ENCODE measurements at regions not wholly inside any gene's neighbourhood (a gene's known extent, or its start where the extent isn't known, plus 50 kb on each side); places are given as distances from the start of the nearest gene placed in this dataset.

- H3K9ac ChIP-seq (ENCODE audit: insufficient read depth, low read length, poor library complexity, severe bottlenecking): no peak overlapping the region
- H3K4me1 ChIP-seq (ENCODE audit: control insufficient read depth in 1 of 2, insufficient read depth in 2 of 2, low read length in 2 of 2): no peaks in the 10 kb centered on the region
- no peak overlapping the region for H3K4me3 Mint-ChIP-seq
- peaks cover 0 to 6% (median 3%) of the 10 kb centered on the region in 7 donors for H3K9me3 Mint-ChIP-seq
- H3K4me3 ChIP-seq (replicated peaks in 1 of 3; ENCODE audit: low read depth in 2 of 3, low read length in 3 of 3): no peak overlapping the region
- H3K4me2 ChIP-seq (replicated peaks; ENCODE audit: extremely low read depth, low read length, poor library complexity, severe bottlenecking): no peak overlapping the region
- peaks cover 8% of the 10 kb centered on the region for H3K4me1 Mint-ChIP-seq
- peaks cover 0 to 3% (median 0%) of the 10 kb centered on the region in 3 donors for H3K27me3 Mint-ChIP-seq (ENCODE audit: low read depth in 3 of 3)
- WGBS (ENCODE audit: insufficient coverage): no CpG with 5 or more reads among the region's 4 CpGs
- H2AFZ ChIP-seq (ENCODE audit: insufficient read depth, low read depth, low read length, poor library complexity, severe bottlenecking): no peak overlapping the region
- H3K27ac Mint-ChIP-seq: no peak overlapping the region
- no peak overlapping the region for H3K27ac ChIP-seq (ENCODE audit: low read depth in 1 of 2, low read length in 2 of 2)
- no peaks in the 10 kb centered on the region for H4K20me1 ChIP-seq (ENCODE audit: insufficient read depth, low read length)
- no peak for DNase-seq
- intact Hi-C loops (cut with micrococcal nuclease): no loop called here
- no peaks in the 10 kb centered on the region for H3K36me3 Mint-ChIP-seq
- no peaks in the 10 kb centered on the region for H3K36me3 ChIP-seq (replicated peaks in 1 of 2; ENCODE audit: control insufficient read depth in 1 of 2, insufficient read depth in 2 of 2, low read length in 2 of 2)
- TF ChIP-seq CTCF (IDR thresholded peaks at IDR 0.05): no peak
- no peaks in the 10 kb centered on the region for H3K27me3 ChIP-seq (ENCODE audit: control insufficient read depth in 2 of 2, insufficient read depth in 2 of 2, low read length in 2 of 2)
- peaks cover 0 to 2% of the 10 kb centered on the region in 2 donors for H3K9me3 ChIP-seq (replicated peaks in 1 of 2; ENCODE audit: control insufficient read depth in 1 of 2, insufficient read depth in 1 of 2, low read length in 2 of 2)
- no peaks in the 10 kb centered on the region for H3K79me2 ChIP-seq (ENCODE audit: insufficient read depth, low read length)
Measured at GRCh38 chr7:17548014-17548653, 249.7 kb downstream of the AHR start.

GRCh38 chr7:17549406-17549805 lies 251.0 kb downstream of the AHR start:
- Mint-ChIP-seq H3K4me3 (no peak overlapping the region), H3K27ac (no peak overlapping the region), H3K9me3 (peaks cover 0 to 7% (median 5%) of the 10 kb centered on the region in 7 donors)

More at GRCh38 chr7:17549406-17549805, 251.0 kb downstream of the AHR start:
- H3K27ac ChIP-seq (ENCODE audit: low read depth in 1 of 2, low read length in 2 of 2): no peak overlapping the region
- no peak overlapping the region for H3K4me3 ChIP-seq (replicated peaks in 1 of 3; ENCODE audit: low read depth in 2 of 3, low read length in 3 of 3)
- peaks cover 15% of the 10 kb centered on the region for H3K4me1 Mint-ChIP-seq
- no peaks in the 10 kb centered on the region for H3K79me2 ChIP-seq (ENCODE audit: insufficient read depth, low read length)
- no peaks in the 10 kb centered on the region for H3K36me3 Mint-ChIP-seq
- H3K36me3 ChIP-seq (replicated peaks in 1 of 2; ENCODE audit: control insufficient read depth in 1 of 2, insufficient read depth in 2 of 2, low read length in 2 of 2): no peaks in the 10 kb centered on the region
- DNase-seq: no peak
- H3K27me3 ChIP-seq (ENCODE audit: control insufficient read depth in 2 of 2, insufficient read depth in 2 of 2, low read length in 2 of 2): no peaks in the 10 kb centered on the region
- intact Hi-C loops (cut with micrococcal nuclease): no loop called here
- H3K4me2 ChIP-seq (replicated peaks; ENCODE audit: extremely low read depth, low read length, poor library complexity, severe bottlenecking): no peak overlapping the region
- H2AFZ ChIP-seq (ENCODE audit: insufficient read depth, low read depth, low read length, poor library complexity, severe bottlenecking): no peak overlapping the region
- TF ChIP-seq CTCF (IDR thresholded peaks at IDR 0.05): no peak
- WGBS (ENCODE audit: insufficient coverage): no CpG with 5 or more reads among the region's 2 CpGs
- H3K27me3 Mint-ChIP-seq (ENCODE audit: low read depth in 3 of 3): peaks cover 0 to 2% (median 0%) of the 10 kb centered on the region in 3 donors
- peaks cover 0 to 2% of the 10 kb centered on the region in 2 donors for H3K9me3 ChIP-seq (replicated peaks in 1 of 2; ENCODE audit: control insufficient read depth in 1 of 2, insufficient read depth in 1 of 2, low read length in 2 of 2)
- H3K9ac ChIP-seq (ENCODE audit: insufficient read depth, low read length, poor library complexity, severe bottlenecking): no peak overlapping the region
- no peaks in the 10 kb centered on the region for H4K20me1 ChIP-seq (ENCODE audit: insufficient read depth, low read length)
- H3K4me1 ChIP-seq (ENCODE audit: control insufficient read depth in 1 of 2, insufficient read depth in 2 of 2, low read length in 2 of 2): peaks cover 0 to 2% of the 10 kb centered on the region in 2 donors

Data from CD14-positive monocyte (primary cell).